Ureter (tissue), 1 donor: ENCODE measurements at regions not wholly inside any gene's neighbourhood (a gene's known extent, or its start where the extent isn't known, plus 50 kb on each side); places are given as distances from the start of the nearest gene placed in this dataset.
"Not testable (repeated sequence)": the region's sequence is repeated elsewhere in the genome, so short reads cannot be mapped to it uniquely, and the experiment has no call there.

Source experiments
- DNase-seq: peaks from one replicate; pipeline ENCODE4 v3.0.0-alpha.2; 2020; ENCODE audit warnings: low spot score
- donor health status: DM: yes; HTN: yes; CAD: no.

DNA sequence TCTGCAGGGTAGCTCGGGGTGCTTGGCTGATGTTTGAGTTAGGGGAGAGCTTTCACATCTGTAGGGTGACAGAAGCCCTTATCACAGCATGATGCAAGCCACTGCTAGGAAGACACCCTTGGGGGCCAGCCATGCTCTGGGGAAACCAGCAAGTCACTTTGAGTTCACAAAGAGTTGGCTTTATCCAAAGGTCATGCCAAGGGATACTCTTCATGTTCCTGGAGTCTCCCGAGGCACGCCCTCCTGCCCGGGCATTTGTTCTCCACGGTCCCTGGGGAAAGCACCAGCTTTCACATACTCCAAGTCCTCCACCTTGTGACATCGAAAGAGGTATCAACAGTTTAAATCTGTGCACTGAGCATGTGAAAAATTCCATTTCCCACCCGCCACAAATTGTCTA, 227.7 kb downstream of the VAPA start:
- no peak for DNase-seq

DNA sequence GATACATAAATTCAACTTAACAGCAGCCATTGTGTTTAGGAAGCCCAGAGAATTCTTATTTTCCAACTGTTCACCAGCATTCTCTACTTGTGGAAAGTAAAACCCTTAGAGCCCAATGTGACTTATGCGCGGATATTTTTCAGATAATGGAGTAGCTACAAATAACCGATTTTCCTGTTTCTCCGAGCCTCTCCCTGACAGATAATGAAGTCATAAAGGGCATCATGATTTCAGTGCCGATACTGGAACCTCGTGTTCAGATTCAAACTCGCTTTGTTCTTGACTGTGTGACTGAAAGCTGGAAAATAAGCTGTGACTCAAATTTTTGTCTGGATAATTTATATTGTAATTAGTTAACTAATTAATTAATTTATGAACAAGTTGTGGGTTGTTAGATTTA, 228.2 kb downstream of the VAPA start:
- no peak for DNase-seq

GRCh38 chr18:10142496-10143160, 228.8 kb downstream of the VAPA start:
- DNase-seq: no peak

DNA sequence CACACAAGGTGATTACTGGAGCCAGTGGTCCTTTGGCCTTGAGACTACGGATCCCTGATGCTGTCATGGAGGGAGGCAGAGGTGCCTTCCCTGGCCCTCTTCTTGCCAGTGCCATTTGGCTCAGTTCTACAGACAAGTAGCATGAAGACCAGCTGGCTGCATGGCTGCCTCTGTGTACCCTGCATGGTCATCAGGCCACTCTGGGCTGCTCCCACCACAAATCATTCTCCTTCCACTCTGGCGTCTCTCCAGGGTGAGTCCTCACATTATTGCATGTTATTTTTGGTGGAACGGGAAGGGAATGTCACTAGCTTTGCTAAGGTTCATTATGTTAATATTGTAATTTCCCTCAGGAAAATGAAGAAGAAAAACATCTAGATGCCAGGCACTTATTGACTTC, 229.8 kb downstream of the VAPA start:
- no peak for DNase-seq

DNA sequence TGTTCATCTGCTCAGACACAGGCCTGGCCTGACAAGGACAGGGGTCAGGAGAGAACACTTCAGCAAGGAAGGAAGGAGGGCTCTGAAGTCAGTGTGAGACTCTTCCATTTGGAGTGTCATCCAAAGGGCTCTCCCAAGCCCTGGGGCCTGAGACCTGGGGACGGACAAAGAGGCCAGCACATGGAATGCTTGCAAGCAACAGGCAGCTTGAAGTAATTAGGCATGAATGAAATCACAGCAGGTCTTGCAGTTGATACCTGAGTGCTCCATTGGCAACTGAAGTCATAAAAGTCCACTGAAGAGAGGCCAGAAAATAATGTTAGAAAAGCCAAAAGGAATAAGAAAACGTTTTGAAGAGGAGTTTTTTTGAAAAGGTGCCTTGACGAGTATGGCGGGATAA, 231.7 kb downstream of the VAPA start:
- DNase-seq: no peak

- no peak for DNase-seq
Measured at GRCh38 chr18:10147226-10147625, 233.4 kb downstream of the VAPA start.

GRCh38 chr18:10147752-10148151, 233.9 kb downstream of the VAPA start:
- no peak for DNase-seq

DNA sequence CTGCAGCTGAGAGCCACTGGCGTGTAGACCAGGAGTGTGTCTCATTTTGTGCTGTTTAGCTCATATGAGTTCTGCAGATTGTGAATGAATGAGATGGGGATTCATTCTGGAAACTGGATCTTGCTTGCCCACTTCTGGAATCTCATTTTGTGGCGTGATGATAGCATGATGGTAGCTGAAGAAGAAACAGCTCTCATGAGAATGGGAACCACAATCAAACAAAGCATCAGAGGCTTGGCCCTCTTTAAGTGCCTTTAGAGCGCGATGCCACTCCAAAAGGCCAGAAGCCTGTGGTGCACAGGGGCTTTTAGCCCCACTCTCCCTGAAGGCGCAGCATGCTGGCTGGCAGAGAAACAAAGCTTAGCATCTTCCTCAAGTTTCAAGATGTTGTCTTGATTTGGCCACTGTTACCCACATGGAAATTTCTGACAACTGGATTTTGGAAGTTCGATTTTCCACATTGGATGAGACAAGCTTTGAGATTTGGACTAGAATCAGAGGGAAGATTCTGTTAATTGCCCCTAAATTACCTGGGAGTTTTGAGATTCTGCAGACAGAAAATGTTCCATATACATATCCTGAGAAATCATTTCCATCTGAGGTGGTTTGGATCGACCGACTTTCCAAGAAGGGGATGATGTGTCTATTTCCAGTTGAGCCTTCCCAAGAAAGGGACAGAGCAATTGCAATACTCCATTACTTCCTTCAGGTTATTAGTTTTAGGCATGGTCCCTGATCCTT, 234.5 kb downstream of the VAPA start:
- no peak for DNase-seq

DNA sequence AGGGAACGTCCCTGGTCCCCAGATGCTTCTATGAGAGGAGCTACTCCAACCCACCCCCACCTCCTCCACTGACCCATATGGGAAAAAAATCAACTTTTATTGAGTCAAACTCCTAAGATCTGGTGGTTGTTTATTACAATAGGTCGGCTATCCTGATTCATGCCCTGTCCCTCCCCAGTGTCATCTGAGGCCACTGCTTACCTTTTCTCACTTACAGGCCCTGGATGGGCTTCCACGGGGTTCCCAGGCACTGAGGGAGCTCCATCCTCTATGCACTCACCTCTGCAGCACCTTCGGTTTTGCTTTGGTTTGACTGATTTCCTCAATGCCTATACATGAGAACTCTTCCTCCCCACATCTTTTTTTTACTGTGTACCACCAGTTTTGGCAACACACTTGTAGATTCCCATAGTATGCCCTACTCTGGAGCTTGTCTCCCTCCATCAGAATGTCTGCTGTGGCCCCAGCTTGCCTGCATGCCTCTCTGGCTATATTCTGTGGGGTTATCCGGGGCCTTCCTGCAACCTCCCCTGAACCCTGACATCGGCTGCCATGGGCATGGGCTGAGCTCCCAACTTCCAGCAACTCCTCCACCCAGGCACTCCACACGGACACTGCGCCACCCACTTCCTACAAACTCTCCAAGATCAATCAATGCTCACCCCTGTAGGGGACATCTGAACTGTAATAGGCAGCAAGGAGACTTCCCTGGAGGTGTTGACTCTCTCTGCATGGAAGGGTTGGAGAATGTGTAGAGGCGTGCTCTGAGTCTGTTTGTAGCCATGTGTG, 236.1 kb downstream of the VAPA start:
- DNase-seq: no peak

GRCh38 chr18:10150576-10150975, 236.8 kb downstream of the VAPA start:
- DNase-seq: not testable (repeated sequence)

- no peak for DNase-seq
Measured at GRCh38 chr18:10152475-10152874, 238.7 kb downstream of the VAPA start.

DNA sequence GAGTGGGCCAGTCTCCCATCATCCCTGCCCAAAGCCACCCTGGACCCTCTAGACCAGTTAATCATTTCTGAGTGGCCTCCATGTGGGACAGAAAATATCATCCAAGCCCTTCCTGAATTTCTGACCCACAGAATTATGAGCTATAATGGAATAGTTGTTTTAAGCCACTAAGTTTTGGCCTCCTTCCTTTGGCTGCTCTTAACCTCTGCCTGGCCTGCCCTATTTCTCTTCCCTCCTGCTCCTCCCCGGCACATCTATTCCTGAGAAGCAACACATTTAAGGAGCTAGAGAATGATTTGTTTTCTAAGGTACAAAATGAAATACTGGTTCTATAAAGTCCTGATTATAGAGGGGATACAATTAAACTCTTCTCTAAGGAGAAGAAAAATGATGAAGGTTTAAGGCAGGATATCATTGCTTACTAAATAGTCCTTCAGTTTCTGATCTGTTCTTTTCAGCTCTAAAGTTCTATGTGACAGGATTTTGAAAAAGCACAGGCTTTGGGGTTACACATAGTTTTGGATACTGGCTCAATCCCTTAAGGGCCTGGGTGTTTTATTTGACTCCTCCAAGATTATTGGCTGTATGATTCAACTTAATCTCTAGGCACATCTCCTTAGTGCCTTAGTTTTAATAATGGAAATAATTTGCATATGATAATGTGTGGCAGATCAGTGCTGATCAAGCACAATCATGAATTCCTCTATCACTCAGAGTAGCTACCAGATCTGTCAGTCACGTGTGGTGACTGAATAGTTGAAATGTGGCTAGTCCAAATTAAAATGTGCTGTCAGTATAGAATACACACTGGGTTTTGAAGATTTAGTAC, 240.3 kb downstream of the VAPA start:
- DNase-seq: no peak

DNA sequence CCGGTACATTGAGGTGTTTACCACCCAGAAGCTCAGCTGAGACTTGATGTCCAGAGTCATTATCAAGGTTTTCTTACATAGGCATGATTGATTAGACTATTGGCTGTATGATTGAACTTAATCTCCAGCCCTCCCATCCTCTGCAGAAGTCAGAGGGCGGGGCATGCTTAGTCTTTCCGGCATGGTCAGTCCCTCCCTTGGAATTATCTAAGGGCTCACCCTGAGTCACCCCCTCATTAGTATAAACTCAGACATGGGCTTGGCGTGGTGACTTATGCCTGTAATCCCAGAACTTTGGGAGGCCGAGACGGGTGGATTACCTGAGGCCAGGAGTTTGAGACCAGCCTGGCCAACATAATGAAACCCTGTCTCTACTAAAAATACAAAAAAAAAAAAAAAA, 243.9 kb downstream of the VAPA start:
- DNase-seq: no peak

GRCh38 chr18:10160251-10160650, 246.4 kb downstream of the VAPA start:
- DNase-seq: no peak

GRCh38 chr18:10161315-10161714, 247.5 kb downstream of the VAPA start:
- no peak for DNase-seq

- DNase-seq: no peak
Measured at GRCh38 chr18:10162340-10162739, 248.5 kb downstream of the VAPA start.

- DNase-seq: no peak
Measured at GRCh38 chr18:10164271-10165071, 250.7 kb downstream of the VAPA start.

- DNase-seq: no peak
Measured at GRCh38 chr18:10166164-10166807, 252.5 kb downstream of the VAPA start.

GRCh38 chr18:10167759-10168158, 253.9 kb downstream of the VAPA start:
- no peak for DNase-seq

GRCh38 chr18:10168477-10168876, 254.7 kb downstream of the VAPA start:
- no peak for DNase-seq
